ENCODE measurements at regions not wholly inside any gene's neighbourhood (a gene's known extent, or its start where the extent isn't known, plus 50 kb on each side); places are given as distances from the start of the nearest gene placed in this dataset.
"Not testable (repeated sequence)": the region's sequence is repeated elsewhere in the genome, so short reads cannot be mapped to it uniquely, and the experiment has no call there.

GRCh38 chr12:3367750-3368444 lies 123.1 kb upstream of the PRMT8 start:
- DNase-seq (ENCODE audit: low spot score) = no peak

- no peak for DNase-seq (ENCODE audit: low spot score)
Observed at GRCh38 chr12:3371018-3371417, 120.0 kb upstream of the PRMT8 start.

GRCh38 chr12:3375326-3375725 lies 115.7 kb upstream of the PRMT8 start:
- DNase-seq (ENCODE audit: low spot score) = no peak

GRCh38 chr12:3376779-3377455 lies 114.1 kb upstream of the PRMT8 start:
- DNase-seq (ENCODE audit: low spot score) = no peak

- no peak for DNase-seq (ENCODE audit: low spot score)
Observed at GRCh38 chr12:3378655-3379054, 112.3 kb upstream of the PRMT8 start.

- DNase-seq (ENCODE audit: low spot score) = no peak
Observed at GRCh38 chr12:3379079-3379478, 111.9 kb upstream of the PRMT8 start.

- no peak for DNase-seq (ENCODE audit: low spot score)
Observed at GRCh38 chr12:3380200-3381043, 110.6 kb upstream of the PRMT8 start.

GRCh38 chr12:3381059-3382047 lies 109.7 kb upstream of the PRMT8 start:
- no peak for DNase-seq (ENCODE audit: low spot score)

- no peak for DNase-seq (ENCODE audit: low spot score)
Observed at GRCh38 chr12:3389986-3390385, 101.0 kb upstream of the PRMT8 start.

- not testable (repeated sequence) for DNase-seq (ENCODE audit: low spot score)
Observed at GRCh38 chr12:3397596-3397995, 93.4 kb upstream of the PRMT8 start.

- no peak for DNase-seq (ENCODE audit: low spot score)
Observed at GRCh38 chr12:3398196-3398789, 92.7 kb upstream of the PRMT8 start.

GRCh38 chr12:3405821-3406220 lies 85.2 kb upstream of the PRMT8 start:
- no peak for DNase-seq (ENCODE audit: low spot score)

- no peak for DNase-seq (ENCODE audit: low spot score)
Observed at GRCh38 chr12:3407723-3408122, 83.3 kb upstream of the PRMT8 start.

- no peak for DNase-seq (ENCODE audit: low spot score)
Observed at GRCh38 chr12:3409662-3410061, 81.3 kb upstream of the PRMT8 start.

GRCh38 chr12:3416159-3416558 lies 74.8 kb upstream of the PRMT8 start:
- no peak for DNase-seq (ENCODE audit: low spot score)

- no peak for DNase-seq (ENCODE audit: low spot score)
Observed at GRCh38 chr12:3416670-3417069, 74.3 kb upstream of the PRMT8 start.

- DNase-seq (ENCODE audit: low spot score) = no peak
Observed at GRCh38 chr12:3417113-3417512, 73.9 kb upstream of the PRMT8 start.

GRCh38 chr12:3417937-3418462 lies 73.0 kb upstream of the PRMT8 start:
- no peak for DNase-seq (ENCODE audit: low spot score)

- no peak for DNase-seq (ENCODE audit: low spot score)
Observed at GRCh38 chr12:3418609-3419390, 72.2 kb upstream of the PRMT8 start.

- DNase-seq (ENCODE audit: low spot score) = no peak
Observed at GRCh38 chr12:3419558-3419957, 71.4 kb upstream of the PRMT8 start.

Data from kidney capillary endothelial cell (primary cell).